ENCODE measurements at regions not wholly inside any gene's neighbourhood (a gene's known extent, or its start where the extent isn't known, plus 50 kb on each side); places are given as distances from the start of the nearest gene placed in this dataset.
"Not testable (repeated sequence)": the region's sequence is repeated elsewhere in the genome, so short reads cannot be mapped to it uniquely, and the experiment has no call there.

DNA sequence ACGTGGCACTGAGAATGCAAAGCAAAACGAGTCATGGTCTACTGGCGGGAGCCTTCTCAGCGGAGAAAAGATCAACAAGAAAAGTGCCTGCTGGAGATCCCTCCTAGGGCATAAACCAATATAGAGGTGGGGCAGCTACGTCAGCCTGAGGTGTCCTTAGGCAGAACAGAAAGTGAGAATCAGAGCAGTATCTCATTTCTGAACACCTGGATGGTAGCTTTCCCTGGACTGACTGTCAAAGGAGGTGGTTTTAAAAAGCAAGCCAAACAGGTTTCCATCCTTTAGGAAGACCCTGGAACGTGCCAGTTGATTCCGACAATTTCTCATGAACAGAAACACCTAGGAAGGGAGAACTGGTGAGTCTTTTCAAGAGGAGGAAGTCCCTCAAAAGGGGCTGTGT, 71.4 kb upstream of the NBPF9 start:
- TF ChIP-seq, protein P1, sequence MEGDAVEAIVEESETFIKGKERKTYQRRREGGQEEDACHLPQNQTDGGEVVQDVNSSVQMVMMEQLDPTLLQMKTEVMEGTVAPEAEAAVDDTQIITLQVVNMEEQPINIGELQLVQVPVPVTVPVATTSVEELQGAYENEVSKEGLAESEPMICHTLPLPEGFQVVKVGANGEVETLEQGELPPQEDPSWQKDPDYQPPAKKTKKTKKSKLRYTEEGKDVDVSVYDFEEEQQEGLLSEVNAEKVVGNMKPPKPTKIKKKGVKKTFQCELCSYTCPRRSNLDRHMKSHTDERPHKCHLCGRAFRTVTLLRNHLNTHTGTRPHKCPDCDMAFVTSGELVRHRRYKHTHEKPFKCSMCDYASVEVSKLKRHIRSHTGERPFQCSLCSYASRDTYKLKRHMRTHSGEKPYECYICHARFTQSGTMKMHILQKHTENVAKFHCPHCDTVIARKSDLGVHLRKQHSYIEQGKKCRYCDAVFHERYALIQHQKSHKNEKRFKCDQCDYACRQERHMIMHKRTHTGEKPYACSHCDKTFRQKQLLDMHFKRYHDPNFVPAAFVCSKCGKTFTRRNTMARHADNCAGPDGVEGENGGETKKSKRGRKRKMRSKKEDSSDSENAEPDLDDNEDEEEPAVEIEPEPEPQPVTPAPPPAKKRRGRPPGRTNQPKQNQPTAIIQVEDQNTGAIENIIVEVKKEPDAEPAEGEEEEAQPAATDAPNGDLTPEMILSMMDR (IDR thresholded peaks at IDR 0.05), result not testable (repeated sequence)
- not testable (repeated sequence) for TF ChIP-seq POLR2A, POLR2AphosphoS5 (IDR thresholded peaks at IDR 0.05)

Data from breast epithelium (tissue), 3 donors.